NCI-H128 (cell line): ENCODE measurements at regions not wholly inside any gene's neighbourhood (a gene's known extent, or its start where the extent isn't known, plus 50 kb on each side); places are given as distances from the start of the nearest gene placed in this dataset.
"Not testable (repeated sequence)": the region's sequence is repeated elsewhere in the genome, so short reads cannot be mapped to it uniquely, and the experiment has no call there.

ENCODE experiments used
- DNase-seq: peaks from one replicate; lab custom pipeline; 2025; ENCODE audit not compliant: unreplicated experiment; lab: John Stamatoyannopoulos, UW

- DNase-seq: no peak
Observed at GRCh38 chr7:156590212-156590611, 50.4 kb upstream of the RNF32 start.

GRCh38 chr7:156589808-156590207 is 50.8 kb upstream of the RNF32 start:
- DNase-seq: no peak

DNA sequence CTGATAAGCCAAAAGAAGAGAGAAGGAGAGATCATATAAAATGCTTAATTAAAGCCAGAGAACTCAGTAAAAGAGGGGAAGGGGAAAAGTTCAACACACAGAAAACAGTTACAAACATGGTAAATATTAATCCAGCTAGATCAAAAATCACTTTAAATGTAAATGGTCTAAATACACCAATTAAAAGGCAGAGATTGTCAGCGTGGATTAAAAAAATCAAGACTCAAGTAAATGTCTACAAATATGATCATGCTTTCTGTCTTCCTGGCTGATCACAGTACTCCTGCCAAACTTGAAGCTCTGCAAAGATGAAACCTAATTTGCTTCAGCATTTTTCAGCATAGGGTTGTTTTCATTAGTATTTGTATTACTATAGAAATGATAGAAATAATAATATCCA is 54.6 kb upstream of the RNF32 start:
- DNase-seq: no peak

DNA sequence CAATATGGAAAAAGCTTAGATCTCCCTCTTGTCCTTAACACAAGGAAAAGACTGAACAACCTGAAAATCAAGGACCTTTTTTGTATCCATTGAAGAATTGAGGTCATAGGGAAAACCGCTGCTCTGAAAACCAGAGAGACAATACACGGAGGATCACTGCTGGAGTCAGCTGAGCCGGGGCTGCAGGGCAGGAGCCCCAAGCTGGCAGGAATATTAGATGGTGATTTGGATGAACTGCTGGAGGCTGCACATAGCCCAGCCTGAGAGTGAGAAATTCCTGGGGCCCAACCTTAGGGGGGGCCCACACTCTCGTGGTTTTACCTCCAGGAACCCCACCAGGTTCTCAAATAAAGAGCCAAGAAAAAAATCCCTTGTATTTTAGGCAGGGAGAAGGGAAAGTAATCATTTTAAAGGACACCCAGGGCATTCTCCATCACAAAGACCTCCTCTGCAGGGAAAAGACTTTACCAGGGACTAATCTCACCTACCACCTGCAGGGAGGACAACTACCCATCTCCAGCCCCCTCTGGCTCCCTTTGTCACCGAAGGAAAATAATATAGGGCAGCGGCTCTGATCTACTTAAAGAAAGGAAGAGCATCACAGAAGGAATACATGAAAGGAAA is 55.4 kb upstream of the RNF32 start:
- DNase-seq: no peak

DNA sequence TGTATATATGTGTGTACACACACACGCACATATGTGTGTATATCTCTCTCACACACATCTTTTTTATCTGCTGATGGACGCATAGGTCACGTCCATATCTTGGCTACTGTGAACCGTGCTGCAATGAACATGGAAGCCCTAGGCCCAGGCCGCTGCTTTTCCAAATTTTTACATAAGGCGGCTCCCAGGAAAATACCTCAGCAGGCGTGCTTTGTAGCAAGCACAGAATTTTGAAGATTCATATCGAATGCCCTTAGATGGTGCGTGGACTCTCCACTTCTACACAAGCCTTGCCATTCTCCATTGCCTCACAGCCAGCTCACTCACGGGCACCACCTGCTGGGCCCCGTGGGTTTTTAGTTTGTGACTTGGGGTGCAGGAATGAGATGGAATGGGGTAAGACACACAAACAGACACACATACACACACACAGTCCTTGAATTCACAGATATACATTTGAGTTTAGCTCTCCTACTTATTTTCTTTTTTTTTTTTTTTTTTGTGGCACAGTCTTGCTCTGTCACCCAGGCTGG is 57.9 kb upstream of the RNF32 start:
- no peak for DNase-seq

GRCh38 chr7:156580036-156580435 is 60.5 kb upstream of the RNF32 start:
- no peak for DNase-seq

DNA sequence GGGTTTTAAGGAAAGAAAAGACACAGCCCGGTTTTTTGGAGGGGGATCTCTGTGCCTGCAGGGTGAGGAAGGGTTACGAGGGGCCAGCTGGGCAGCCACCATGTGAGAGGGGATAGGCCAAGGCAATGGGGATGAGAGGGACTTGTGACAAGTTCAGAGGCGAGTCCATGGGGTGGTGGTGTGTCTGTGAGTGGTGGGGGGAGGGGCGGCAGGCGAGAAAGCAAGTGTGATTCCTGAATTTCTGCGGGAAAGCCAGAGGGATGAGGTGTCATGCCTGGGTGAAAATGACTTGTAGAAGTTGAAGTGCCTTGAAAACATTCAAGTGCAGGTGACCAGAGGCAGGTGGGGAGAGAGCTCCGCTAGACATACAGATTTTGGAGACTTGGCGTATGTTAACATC is 61.0 kb upstream of the RNF32 start:
- DNase-seq: no peak

DNA sequence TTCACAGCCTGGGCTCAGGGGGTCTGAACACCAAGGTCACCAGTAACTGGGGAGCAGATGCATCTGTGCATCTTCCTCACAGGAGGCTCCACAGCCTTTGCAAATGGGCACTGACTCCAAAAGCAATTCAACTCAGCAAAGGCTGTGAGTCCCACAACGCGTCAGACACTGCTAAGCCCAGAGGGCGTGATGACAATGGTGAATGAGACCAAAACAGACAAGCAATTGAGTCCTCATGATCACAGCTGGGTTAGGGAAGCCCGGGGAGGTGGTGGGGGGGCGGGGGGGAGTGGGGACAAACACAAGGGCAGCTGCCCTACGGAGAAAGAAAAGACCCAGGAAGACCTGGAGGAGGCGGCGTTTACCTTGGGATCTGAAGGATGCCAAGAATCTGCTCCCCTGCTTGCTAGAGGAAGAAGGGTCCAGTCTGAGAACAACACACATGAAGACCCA is 61.6 kb upstream of the RNF32 start:
- no peak for DNase-seq

DNA sequence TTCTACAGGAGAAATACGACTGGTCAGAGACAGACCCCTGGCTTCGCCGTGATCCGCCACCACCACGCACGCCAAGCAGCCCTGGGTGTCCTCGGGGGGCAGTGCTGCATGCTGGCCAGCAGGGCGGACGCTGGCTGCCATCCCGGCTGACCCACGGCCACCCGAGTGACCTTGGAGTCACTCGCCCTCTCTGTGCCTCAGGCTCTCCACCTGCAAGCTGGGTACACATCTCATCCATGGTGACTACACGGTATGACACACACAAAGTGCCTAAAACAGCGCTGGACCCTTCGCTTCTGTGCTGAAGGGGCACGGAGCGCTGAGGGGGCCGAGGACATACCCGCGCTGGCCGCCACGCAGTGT is 62.0 kb upstream of the RNF32 start:
- DNase-seq: no peak

- DNase-seq: no peak
Observed at GRCh38 chr7:156577645-156578577, 62.7 kb upstream of the RNF32 start.

GRCh38 chr7:156576216-156577058 is 64.1 kb upstream of the RNF32 start:
- no peak for DNase-seq

GRCh38 chr7:156568258-156568657 is 72.3 kb upstream of the RNF32 start:
- DNase-seq: no peak

DNA sequence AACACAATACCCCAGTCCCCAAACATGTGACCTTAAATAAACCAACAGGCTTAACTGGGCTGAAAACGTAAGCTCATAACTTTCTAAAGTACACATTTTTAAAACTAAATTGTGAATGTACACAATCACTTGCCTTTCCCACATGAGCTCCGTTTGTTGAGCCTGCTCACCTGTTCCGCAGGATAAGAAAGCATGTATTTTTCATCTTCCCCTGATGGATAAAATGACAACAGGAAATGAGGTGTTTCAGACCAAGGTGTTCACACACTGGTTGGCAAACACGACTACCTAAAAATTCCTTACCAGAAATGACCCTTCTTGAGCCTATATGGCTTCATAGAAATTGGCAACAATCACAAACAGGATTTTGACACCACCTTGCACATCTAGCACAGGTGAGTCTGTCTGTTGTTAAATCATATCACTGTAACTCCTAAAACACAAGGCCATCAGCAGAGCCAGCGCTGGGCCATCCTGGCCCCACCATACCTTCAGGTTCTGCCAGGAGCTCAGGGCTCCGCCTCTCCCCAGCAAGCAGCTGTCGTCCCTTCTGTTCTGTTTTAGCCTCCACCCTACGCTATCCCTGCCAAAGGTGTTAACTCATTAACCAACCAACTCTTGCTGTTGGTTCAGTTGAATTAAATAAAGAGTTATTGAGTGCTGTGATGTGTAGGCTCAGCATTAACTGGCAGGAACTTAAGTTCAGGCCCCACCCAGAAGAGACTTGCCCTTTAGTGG is 73.6 kb upstream of the RNF32 start:
- DNase-seq: no peak

GRCh38 chr7:156565002-156565401 is 75.6 kb upstream of the RNF32 start:
- not testable (repeated sequence) for DNase-seq

- no peak for DNase-seq
Observed at GRCh38 chr7:156560696-156561095, 79.9 kb upstream of the RNF32 start.

DNA sequence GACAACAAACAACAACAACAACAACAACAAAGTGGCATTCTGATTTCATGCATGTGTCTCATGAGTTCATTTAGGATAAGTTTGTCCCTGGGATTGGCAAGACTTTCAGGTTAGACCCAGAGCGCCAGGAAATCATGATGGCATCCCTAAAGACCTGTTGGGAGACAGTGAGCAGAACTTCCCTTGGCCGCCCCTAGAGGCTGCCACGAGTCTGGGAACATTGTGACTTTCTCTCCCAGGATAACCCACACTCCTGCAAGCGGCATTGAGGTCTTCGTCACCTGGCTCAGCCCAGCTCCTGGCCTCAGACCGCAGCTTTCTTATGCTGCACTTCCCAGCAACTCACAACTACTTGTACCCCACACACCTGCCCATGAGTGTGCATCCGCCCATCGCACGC is 80.5 kb upstream of the RNF32 start:
- no peak for DNase-seq

GRCh38 chr7:156559001-156559400 is 81.6 kb upstream of the RNF32 start:
- DNase-seq: no peak

GRCh38 chr7:156558198-156558597 is 82.4 kb upstream of the RNF32 start:
- DNase-seq: no peak

DNA sequence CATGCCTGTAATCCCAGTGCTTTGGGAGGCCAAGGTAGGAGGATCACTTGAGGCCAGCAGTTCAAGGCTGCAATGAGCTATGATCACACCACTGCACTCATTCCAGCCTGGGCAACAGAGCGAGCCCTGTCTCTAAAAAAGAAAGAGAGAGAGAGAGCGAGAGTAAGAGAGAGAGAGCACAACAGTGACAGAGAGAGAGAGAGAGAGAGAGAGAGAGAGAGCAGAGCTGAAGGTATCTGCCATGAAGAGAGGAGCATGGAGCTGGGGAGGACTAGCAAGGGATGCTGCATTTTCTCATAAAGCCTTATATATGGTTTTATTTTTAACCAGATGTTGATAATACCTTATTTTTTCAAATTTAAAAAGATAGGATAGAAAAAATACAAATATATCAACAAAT is 84.5 kb upstream of the RNF32 start:
- no peak for DNase-seq

GRCh38 chr7:156554488-156554887 is 86.1 kb upstream of the RNF32 start:
- DNase-seq: no peak

DNA sequence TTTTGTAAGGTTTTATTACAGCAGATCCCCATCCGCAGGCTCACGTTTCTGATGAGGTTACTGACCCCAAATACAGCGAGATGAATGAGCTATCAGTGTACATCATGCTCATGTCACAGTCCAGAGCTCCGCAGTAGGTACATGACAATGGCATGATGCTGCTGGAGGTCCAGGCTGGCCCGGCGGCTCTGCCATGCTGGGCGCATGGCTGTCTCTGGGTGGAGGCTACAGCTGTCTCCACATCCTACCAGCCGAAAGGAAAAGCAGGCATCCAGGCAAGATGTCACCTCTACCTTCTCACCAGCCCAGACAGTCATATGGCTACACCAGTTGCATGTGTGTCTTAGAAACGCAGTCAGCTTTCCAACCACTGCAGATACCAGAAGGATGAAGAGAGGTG is 90.9 kb upstream of the RNF32 start:
- no peak for DNase-seq
